ENCODE measurements at regions not wholly inside any gene's neighbourhood (a gene's known extent, or its start where the extent isn't known, plus 50 kb on each side); places are given as distances from the start of the nearest gene placed in this dataset.

DNA sequence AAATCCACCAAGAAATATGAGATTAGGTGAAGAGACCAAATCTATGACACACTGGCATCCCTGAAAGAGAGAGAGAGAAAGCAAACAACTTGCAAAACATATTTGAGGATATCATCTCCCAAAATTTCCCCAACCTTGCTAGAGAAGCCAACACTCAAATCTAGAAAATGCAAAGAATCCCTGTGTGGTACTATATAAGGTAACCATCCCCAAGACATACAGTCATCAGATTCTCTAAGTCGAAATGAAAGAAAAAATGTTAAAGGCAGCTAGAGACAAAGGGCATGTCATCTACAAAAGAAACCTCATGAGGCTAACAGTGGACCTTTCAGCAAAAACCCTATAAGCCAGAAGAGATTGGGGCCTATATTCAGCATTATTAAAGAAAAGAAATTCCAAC lies 622.1 kb upstream of the LMCD1 start:
- no peak for TF ChIP-seq CTCF (IDR thresholded peaks at IDR 0.05)
- no peak for TF ChIP-seq EP300 (IDR thresholded peaks at IDR 0.05)
- no peak for TF ChIP-seq POLR2AphosphoS5 (IDR thresholded peaks at IDR 0.05)

Measured in stomach (tissue), 4 donors.